Right lobe of liver (tissue), 6 donors: ENCODE measurements at regions not wholly inside any gene's neighbourhood (a gene's known extent, or its start where the extent isn't known, plus 50 kb on each side); places are given as distances from the start of the nearest gene placed in this dataset.

Source experiments
- ATAC-seq, 4 donors: fragments of 200-7000 bp; cut with Tn5 transposase; one replicate each; pipeline ENCODE4 v1.9.1; 2020; ENCODE audit warnings: mild to moderate bottlenecking in 4 of 4, moderate library complexity in 4 of 4
- DNase-seq, 3 donors: peaks; one replicate each; pipeline ENCODE4 v3.0.0-alpha.2; 2020
- H3K27ac ChIP-seq, 3 donors: fragments of 200-600 bp; one replicate each; pipeline ENCODE4 v1.8.0; 2022
- H3K27me3 ChIP-seq, 2 donors: fragments of 200-600 bp; one replicate each; pipeline ENCODE4 v1.8.0; 2022
- H3K36me3 ChIP-seq, 4 donors: fragments of 200-600 bp; sonication (generic) in 1 of 4; one replicate each; pipeline versions ENCODE4 v1.5.1 to v1.8.0; 2017 to 2022; ENCODE audit warnings: control low read depth in 1 of 4
- H3K4me1 ChIP-seq, 4 donors: fragments of 200-600 bp; sonication (generic) in 1 of 4; one replicate each; pipeline versions ENCODE4 v1.5.1 to v1.8.0; 2017 to 2022; ENCODE audit warnings: control low read depth in 1 of 4
- H3K4me3 ChIP-seq, 3 donors: fragments of 200-600 bp; one replicate each; pipeline ENCODE4 v1.8.0; 2022
- H3K9me3 ChIP-seq, 4 donors: fragments of 200-600 bp; sonication (generic) in 1 of 4; one replicate each; pipeline versions ENCODE4 v1.5.1 to v1.8.0; 2017 to 2022; ENCODE audit warnings: control low read depth in 1 of 4
- CTCF ChIP-seq, 4 donors: fragments of 200-600 bp in 3 of 4; fragments of 450-650 bp in 1 of 4; IDR thresholded peaks; one replicate each; pipeline versions ENCODE4 v1.5.1 to v1.8.0; 2016 to 2022; ENCODE audit warnings: antibody characterized with exemption in 4 of 4, mild to moderate bottlenecking in 2 of 4
- POLR2A ChIP-seq: fragments of 450-650 bp; IDR thresholded peaks from one replicate; pipeline ENCODE4 v1.6.1; 2017; ENCODE audit warnings: antibody characterized with exemption, mild to moderate bottlenecking
- WGBS: methylation state at CpG from one replicate; pipeline ENCODE4 v1.1.6; 2018; ENCODE audit warnings: low coverage, low lambda C conversion rate; ENCODE audit not compliant: insufficient coverage; ENCODE audit errors: missing lambda C conversion rate; 5-methylcytosine and 5-hydroxymethylcytosine counted together
- intact Hi-C, 2 donors: fragments of 100-400 bp; cut with DNase I; formaldehyde crosslinking; loops; one replicate each; pipeline versions ENCODE4 v1.11.2 to v1.14.1; 2022
- donor health status: DM: no; HTN: yes; CAD: no.
- donor health status: DM: no; HTN: no; CAD: no.
- donor health status: DM: no; HTN: no; CAD: no.
- donor health status: DM: no; HTN: yes; CAD: no.
- donor health status: DM: no; HTN: yes; CAD: no.

GRCh38 chr2:176769021-176769420, 443.6 kb upstream of the HNRNPA3 start:
- no peak overlapping the region for H3K4me3 ChIP-seq
- no peak overlapping the region for H3K27ac ChIP-seq
- H3K4me1 ChIP-seq: no peaks in the 10 kb centered on the region
- H3K9me3 ChIP-seq: no peaks in the 10 kb centered on the region
- no peaks in the 10 kb centered on the region for H3K27me3 ChIP-seq
- no peaks in the 10 kb centered on the region for H3K36me3 ChIP-seq
- ATAC-seq (no peak), DNase-seq (no peak)
- no peak for TF ChIP-seq CTCF (IDR thresholded peaks at IDR 0.05)
- TF ChIP-seq POLR2A: no peak
- intact Hi-C loops: no loop called here
- 38% methylated on average over 3 of the region's 3 CpGs for WGBS

GRCh38 chr2:176769499-176770370, 442.9 kb upstream of the HNRNPA3 start:
- ATAC-seq: no peak

GRCh38 chr2:176772816-176773215, 439.8 kb upstream of the HNRNPA3 start:
- 52% methylated on average over 2 of the region's 2 CpGs for WGBS
- H3K36me3 ChIP-seq: no peaks in the 10 kb centered on the region
- H3K4me3 ChIP-seq: no peak overlapping the region
- TF ChIP-seq POLR2A: no peak
- TF ChIP-seq CTCF (IDR thresholded peaks at IDR 0.05): no peak
- ATAC-seq (no peak), DNase-seq (no peak)
- H3K4me1 ChIP-seq: no peaks in the 10 kb centered on the region
- no peak overlapping the region for H3K27ac ChIP-seq
- no peaks in the 10 kb centered on the region for H3K27me3 ChIP-seq
- intact Hi-C loops: no loop called here
- H3K9me3 ChIP-seq: no peaks in the 10 kb centered on the region

More at GRCh38 chr2:176769499-176770370, 442.9 kb upstream of the HNRNPA3 start:
- TF ChIP-seq POLR2A: no peak
- no peaks in the 10 kb centered on the region for H3K9me3 ChIP-seq
- H3K4me3 ChIP-seq: no peak overlapping the region
- H3K36me3 ChIP-seq: no peaks in the 10 kb centered on the region
- no peaks in the 10 kb centered on the region for H3K4me1 ChIP-seq
- intact Hi-C loops: no loop called here
- WGBS: 55% methylated on average over 6 of the region's 6 CpGs
- DNase-seq: no peak
- no peaks in the 10 kb centered on the region for H3K27me3 ChIP-seq
- H3K27ac ChIP-seq: no peak overlapping the region

- no peaks in the 10 kb centered on the region for H3K27me3 ChIP-seq
- 56% methylated on average over 2 of the region's 2 CpGs for WGBS
- no peaks in the 10 kb centered on the region for H3K4me1 ChIP-seq
- no peak overlapping the region for H3K4me3 ChIP-seq
- ATAC-seq (no peak), DNase-seq (no peak)
- no peak overlapping the region for H3K27ac ChIP-seq
- no peaks in the 10 kb centered on the region for H3K36me3 ChIP-seq
- H3K9me3 ChIP-seq: no peaks in the 10 kb centered on the region
- intact Hi-C loops: no loop called here
- TF ChIP-seq CTCF (IDR thresholded peaks at IDR 0.05): no peak
- no peak for TF ChIP-seq POLR2A
Observed at GRCh38 chr2:176774766-176775451, 437.7 kb upstream of the HNRNPA3 start.

- H3K9me3 ChIP-seq: no peaks in the 10 kb centered on the region
- no peak for ATAC-seq
- no peaks in the 10 kb centered on the region for H3K4me1 ChIP-seq
- no peak overlapping the region for H3K27ac ChIP-seq
- 70% methylated on average over 3 of the region's 3 CpGs for WGBS
- TF ChIP-seq POLR2A (no peak), CTCF (IDR thresholded peaks at IDR 0.05) (no peak)
- no peaks in the 10 kb centered on the region for H3K36me3 ChIP-seq
- intact Hi-C loops: no loop called here
- no peaks in the 10 kb centered on the region for H3K27me3 ChIP-seq
- H3K4me3 ChIP-seq: no peak overlapping the region
- DNase-seq: no peak
Observed at GRCh38 chr2:176777262-176777661, 435.3 kb upstream of the HNRNPA3 start.
